WERI-Rb-1 (cell line): ENCODE measurements at regions not wholly inside any gene's neighbourhood (a gene's known extent, or its start where the extent isn't known, plus 50 kb on each side); places are given as distances from the start of the nearest gene placed in this dataset.

Experiments
- DNase-seq: peaks from one replicate; pipeline ENCODE4 v3.0.0-alpha.2; 2020
- H3K27ac ChIP-seq: fragments of 250-450 bp; sonication (Bioruptor Pico); 2 replicates; pipeline ENCODE4 v1.5.1; 2020; ENCODE audit warnings: mild to moderate bottlenecking, moderate library complexity
- H3K27me3 ChIP-seq: fragments of 250-450 bp; sonication (Bioruptor Pico); 2 replicates; pipeline ENCODE4 v1.5.1; 2021; ENCODE audit warnings: mild to moderate bottlenecking, low read depth, moderate library complexity; ENCODE audit not compliant: insufficient read depth, severe bottlenecking
- H3K36me3 ChIP-seq: fragments of 250-450 bp; sonication (Bioruptor Pico); 2 replicates; pipeline ENCODE4 v1.5.1; 2020; ENCODE audit warnings: mild to moderate bottlenecking, moderate library complexity
- H3K4me3 ChIP-seq: 2 replicates; pipeline ENCODE4 v1.5.1; 2011; ENCODE audit warnings: low read depth, mild to moderate bottlenecking, control low read depth, low read length
- H3K9me3 ChIP-seq: fragments of 250-450 bp; sonication (Bioruptor Pico); 2 replicates; pipeline ENCODE4 v1.5.1; 2021; ENCODE audit warnings: mild to moderate bottlenecking, moderate library complexity; ENCODE audit not compliant: severe bottlenecking
- CTCF ChIP-seq: IDR thresholded peaks from 2 replicates; pipeline ENCODE4 v1.5.1; 2011; ENCODE audit warnings: low read depth, mild to moderate bottlenecking, control low read depth, inconsistent platforms, low read length

- Histone ChIP-seq H3K27ac (no peak overlapping the region), H3K9me3 (no peaks in the 10 kb centered on the region), H3K36me3 (no peaks in the 10 kb centered on the region), H3K4me3 (no peak overlapping the region), H3K27me3 (peaks cover 81% of the 10 kb centered on the region)
- TF ChIP-seq CTCF, result no peak
- no peak for DNase-seq
These were observed 108.8 kb upstream of the LPAR1 start for GRCh38 chr9:111147041-111147440.

- H3K27ac ChIP-seq, result no peak overlapping the region
- no peak overlapping the region for H3K4me3 ChIP-seq
- no peaks in the 10 kb centered on the region for H3K9me3 ChIP-seq
- peaks cover 92% of the 10 kb centered on the region for H3K27me3 ChIP-seq
- TF ChIP-seq CTCF, result no peak
- no peak for DNase-seq
- H3K36me3 ChIP-seq, result no peaks in the 10 kb centered on the region
These were observed 106.5 kb upstream of the LPAR1 start for GRCh38 chr9:111144741-111145140.

GRCh38 chr9:111136180-111136579 lies 97.9 kb upstream of the LPAR1 start:
- Histone ChIP-seq H3K27ac (no peak overlapping the region), H3K4me3 (no peak overlapping the region), H3K27me3 (peaks cover 75% of the 10 kb centered on the region), H3K9me3 (peaks cover 13% of the 10 kb centered on the region), H3K36me3 (no peaks in the 10 kb centered on the region)
- DNase-seq, result no peak
- TF ChIP-seq CTCF, result no peak

GRCh38 chr9:111131211-111131610 lies 92.9 kb upstream of the LPAR1 start:
- Histone ChIP-seq H3K27me3 (peaks cover 77% of the 10 kb centered on the region), H3K27ac (no peak overlapping the region), H3K4me3 (no peak overlapping the region), H3K9me3 (peaks cover 12% of the 10 kb centered on the region), H3K36me3 (no peaks in the 10 kb centered on the region)
- no peak for DNase-seq
- TF ChIP-seq CTCF, result no peak

GRCh38 chr9:111120526-111120925 lies 82.3 kb upstream of the LPAR1 start:
- no peaks in the 10 kb centered on the region for H3K36me3 ChIP-seq
- no peak overlapping the region for H3K27ac ChIP-seq
- no peak for DNase-seq
- peaks cover 51% of the 10 kb centered on the region for H3K27me3 ChIP-seq
- no peak overlapping the region for H3K4me3 ChIP-seq
- TF ChIP-seq CTCF, result no peak
- H3K9me3 ChIP-seq, result no peaks in the 10 kb centered on the region

- Histone ChIP-seq H3K27ac (no peak overlapping the region), H3K9me3 (no peaks in the 10 kb centered on the region), H3K4me3 (no peak overlapping the region), H3K27me3 (peaks cover 63% of the 10 kb centered on the region), H3K36me3 (no peaks in the 10 kb centered on the region)
- TF ChIP-seq CTCF, result no peak
- DNase-seq, result no peak
These were observed 80.1 kb upstream of the LPAR1 start for GRCh38 chr9:111118256-111118948.
